ENCODE measurements at regions not wholly inside any gene's neighbourhood (a gene's known extent, or its start where the extent isn't known, plus 50 kb on each side); places are given as distances from the start of the nearest gene placed in this dataset.

GRCh38 chr20:19888269-19888671, 128.9 kb upstream of the NAA20 start:
- TF ChIP-seq SIN3A (IDR thresholded peaks at IDR 0.05; ENCODE audit: borderline replicate concordance, insufficient read depth, low read length) = no peak
- no peak for TF ChIP-seq TAF1 (IDR thresholded peaks at IDR 0.05; ENCODE audit: borderline replicate concordance, insufficient read depth, low read length)

All from PFSK-1 (cell line).